ENCODE measurements at regions not wholly inside any gene's neighbourhood (a gene's known extent, or its start where the extent isn't known, plus 50 kb on each side); places are given as distances from the start of the nearest gene placed in this dataset.
"Not testable (repeated sequence)": the region's sequence is repeated elsewhere in the genome, so short reads cannot be mapped to it uniquely, and the experiment has no call there.

GRCh38 chr14:101290611-101291010 is 270.7 kb upstream of the DIO3 start:
- peaks cover 0 to 13% (median 3%) of the 10 kb centered on the region in 9 donors for H3K9me3 Mint-ChIP-seq
- H3K4me3 Mint-ChIP-seq: no peak overlapping the region
- DNase-seq (no peak), ATAC-seq (no peak)
- peaks cover 8 to 94% (median 52%) of the 10 kb centered on the region in 5 donors for H3K27me3 Mint-ChIP-seq
- H3K36me3 Mint-ChIP-seq: no peaks in the 10 kb centered on the region
- peaks cover 0 to 2% (median 0%) of the 10 kb centered on the region in 4 donors for H3K4me1 Mint-ChIP-seq
- no peak overlapping the region for H3K27ac Mint-ChIP-seq
- POLR2A ChIA-PET: no interaction called here

DNA sequence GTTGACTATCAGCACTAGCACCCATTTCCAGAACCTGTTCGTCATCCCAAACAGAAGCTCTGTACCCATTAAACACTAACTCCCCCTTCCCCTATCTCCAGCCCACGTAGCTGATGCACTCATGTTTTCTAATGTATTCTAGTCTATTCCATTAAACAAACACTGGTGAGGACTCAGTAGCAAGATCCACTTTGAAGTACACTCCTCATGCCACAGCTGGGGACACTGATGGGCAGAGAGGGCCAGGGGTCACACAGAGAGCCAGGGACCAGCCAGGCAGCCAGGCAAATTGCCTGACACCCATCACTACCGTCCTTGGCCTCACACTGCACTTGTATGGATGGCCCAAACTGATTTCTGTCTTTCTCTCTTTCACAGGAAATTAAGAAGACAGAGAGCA is 269.9 kb upstream of the DIO3 start:
- no peak for DNase-seq
- no peaks in the 10 kb centered on the region for H3K4me1 Mint-ChIP-seq
- no peak for ATAC-seq
- H3K36me3 Mint-ChIP-seq: peaks cover 0 to 7% (median 2%) of the 10 kb centered on the region in 3 donors
- peak overlapping the region in 1 of 10 donors; percentile 4 for H3K4me3 Mint-ChIP-seq
- POLR2A ChIA-PET: no interaction called here
- H3K9me3 Mint-ChIP-seq: peaks cover 2 to 21% (median 8%) of the 10 kb centered on the region in 9 donors
- H3K27me3 Mint-ChIP-seq: peaks cover 10 to 93% (median 54%) of the 10 kb centered on the region in 5 donors
- H3K27ac Mint-ChIP-seq: no peak overlapping the region

- ATAC-seq (no peak), DNase-seq (no peak)
- Mint-ChIP-seq H3K9me3 (peaks cover 2 to 31% (median 17%) of the 10 kb centered on the region in 9 donors), H3K27ac (no peak overlapping the region), H3K27me3 (peaks cover 11 to 93% (median 51%) of the 10 kb centered on the region in 5 donors), H3K36me3 (peaks cover 0 to 13% (median 2%) of the 10 kb centered on the region in 3 donors), H3K4me3 (no peak overlapping the region), H3K4me1 (no peaks in the 10 kb centered on the region)
- POLR2A ChIA-PET: no interaction called here
These were observed 268.8 kb upstream of the DIO3 start for GRCh38 chr14:101292448-101292847.

DNA sequence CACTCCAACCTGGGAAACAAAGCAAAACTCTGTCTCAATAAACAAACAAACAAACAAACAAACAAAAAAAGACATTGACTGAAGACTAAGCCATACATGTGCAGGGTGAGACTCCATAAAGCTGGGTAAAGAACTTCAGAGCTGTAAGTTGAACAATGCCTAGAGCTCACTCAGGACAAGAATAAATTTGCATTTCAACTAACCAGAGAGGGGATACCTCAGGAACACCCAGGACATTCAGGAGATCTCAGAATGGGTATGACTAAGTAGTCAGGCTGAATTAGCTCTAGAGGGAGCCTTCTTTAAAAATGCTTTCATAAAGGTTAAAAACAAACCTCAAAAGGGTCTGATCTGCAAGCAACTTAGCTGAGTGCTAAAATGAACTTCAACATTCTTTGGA is 267.7 kb upstream of the DIO3 start:
- Mint-ChIP-seq H3K27me3 (peaks cover 11 to 93% (median 51%) of the 10 kb centered on the region in 5 donors), H3K4me3 (no peak overlapping the region), H3K36me3 (peaks cover 2 to 19% (median 2%) of the 10 kb centered on the region in 3 donors), H3K4me1 (no peaks in the 10 kb centered on the region), H3K9me3 (peaks cover 4 to 37% (median 20%) of the 10 kb centered on the region in 9 donors), H3K27ac (no peak overlapping the region)
- DNase-seq: no peak
- no peak for ATAC-seq
- POLR2A ChIA-PET: no interaction called here

DNA sequence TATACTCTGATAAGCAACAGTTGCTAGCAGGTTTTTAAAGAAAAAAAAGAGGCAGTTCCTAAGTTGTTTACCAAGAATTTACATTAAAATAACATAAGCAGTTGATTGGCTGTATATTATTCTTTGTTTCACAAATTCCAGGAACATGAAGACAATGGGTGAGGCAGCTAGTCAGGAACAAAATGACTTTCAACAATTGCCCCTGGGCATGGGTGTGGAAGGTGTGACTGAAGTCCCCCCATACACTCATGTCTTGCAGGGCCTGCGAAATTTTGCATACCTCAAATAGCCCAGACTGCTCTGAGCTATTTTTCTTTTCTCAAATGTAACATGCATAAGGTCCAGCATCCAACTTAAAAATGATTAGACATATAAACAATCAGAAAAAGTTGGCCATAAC is 267.2 kb upstream of the DIO3 start:
- Mint-ChIP-seq H3K27ac (no peak overlapping the region), H3K27me3 (peaks cover 9 to 88% (median 50%) of the 10 kb centered on the region in 5 donors), H3K9me3 (peaks cover 4 to 37% (median 20%) of the 10 kb centered on the region in 9 donors), H3K36me3 (peaks cover 2 to 19% (median 2%) of the 10 kb centered on the region in 3 donors), H3K4me1 (no peaks in the 10 kb centered on the region), H3K4me3 (no peak overlapping the region)
- DNase-seq (no peak), ATAC-seq (no peak)
- POLR2A ChIA-PET: no interaction called here

DNA sequence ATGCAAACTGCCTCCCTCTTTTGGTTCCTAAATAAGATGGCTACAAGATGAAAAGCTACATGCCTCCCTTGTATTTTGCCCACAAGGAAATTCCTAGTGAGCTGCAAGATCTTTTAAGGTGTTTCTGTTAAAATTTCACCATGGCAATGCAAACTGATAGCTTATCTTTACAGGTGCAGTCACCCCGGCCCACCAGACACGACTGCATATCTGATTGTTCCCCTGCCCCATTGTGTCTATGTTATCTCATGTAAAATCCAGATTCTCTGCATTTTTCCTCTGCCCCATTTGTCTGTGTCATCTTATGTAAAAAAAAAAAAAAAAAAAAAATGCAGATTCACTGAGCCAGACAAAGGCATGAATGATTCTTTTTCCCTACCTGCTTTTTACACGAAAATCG is 261.5 kb upstream of the DIO3 start:
- Mint-ChIP-seq H3K36me3 (peaks cover 2 to 19% (median 5%) of the 10 kb centered on the region in 3 donors), H3K27me3 (peaks cover 9 to 44% (median 27%) of the 10 kb centered on the region in 5 donors), H3K9me3 (peaks cover 4 to 30% (median 20%) of the 10 kb centered on the region in 9 donors)
- H3K27ac Mint-ChIP-seq, DNase-seq, ATAC-seq, H3K4me3 Mint-ChIP-seq, H3K4me1 Mint-ChIP-seq, POLR2A ChIA-PET: not testable (repeated sequence)

DNA sequence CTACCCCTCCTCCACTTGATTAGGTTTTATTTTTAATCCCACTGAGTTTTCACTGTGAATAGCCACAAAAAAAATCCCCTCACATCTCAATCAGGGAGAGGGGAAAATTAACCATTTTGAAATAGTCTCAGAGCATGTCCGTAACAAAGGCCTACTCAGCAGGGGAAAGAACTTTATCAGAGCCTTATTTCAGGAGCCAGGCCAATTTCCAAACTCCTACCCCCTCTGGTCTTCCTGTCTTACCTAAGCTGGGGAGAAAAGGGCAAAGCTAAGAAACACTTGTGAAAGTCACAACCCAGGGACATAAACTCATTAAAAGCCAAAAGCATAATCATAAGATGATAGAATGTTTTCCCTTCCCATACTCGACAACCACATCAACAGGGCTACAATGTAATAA is 260.3 kb upstream of the DIO3 start:
- POLR2A ChIA-PET: no interaction called here
- Mint-ChIP-seq H3K4me1 (no peaks in the 10 kb centered on the region), H3K27me3 (peaks cover 7 to 38% (median 19%) of the 10 kb centered on the region in 5 donors), H3K27ac (no peak overlapping the region), H3K4me3 (no peak overlapping the region), H3K9me3 (peaks cover 2 to 20% (median 16%) of the 10 kb centered on the region in 9 donors), H3K36me3 (peaks cover 2 to 16% (median 5%) of the 10 kb centered on the region in 3 donors)
- DNase-seq (no peak), ATAC-seq (no peak)

GRCh38 chr14:101307162-101307561 is 254.1 kb upstream of the DIO3 start:
- ATAC-seq, H3K36me3 Mint-ChIP-seq, DNase-seq, H3K4me3 Mint-ChIP-seq, H3K4me1 Mint-ChIP-seq, POLR2A ChIA-PET, H3K27me3 Mint-ChIP-seq, H3K27ac Mint-ChIP-seq, H3K9me3 Mint-ChIP-seq: not testable (repeated sequence)

DNA sequence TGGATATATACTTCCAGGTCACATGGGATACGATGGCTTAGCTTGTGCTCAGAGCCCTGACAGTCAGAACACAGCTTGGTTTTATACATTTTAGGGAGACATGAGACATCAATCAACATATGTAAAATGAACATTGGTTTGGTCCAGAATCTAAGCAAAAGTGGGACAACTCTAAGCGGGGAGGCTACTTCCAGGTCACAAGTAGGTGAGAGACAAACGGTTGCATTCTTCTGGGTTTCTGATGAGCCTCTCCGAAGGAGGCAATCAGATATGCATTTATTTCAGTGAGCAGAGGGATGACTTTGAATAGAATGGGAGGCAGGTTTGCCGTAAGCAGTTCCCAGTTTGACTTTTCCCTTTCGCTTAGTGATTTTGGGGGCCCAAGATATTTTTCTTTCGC is 250.1 kb upstream of the DIO3 start:
- Mint-ChIP-seq H3K9me3 (peaks cover 0 to 20% (median 12%) of the 10 kb centered on the region in 9 donors), H3K36me3 (peaks cover 0 to 13% (median 0%) of the 10 kb centered on the region in 3 donors), H3K27me3 (peaks cover 7 to 17% (median 13%) of the 10 kb centered on the region in 5 donors)
- H3K27ac Mint-ChIP-seq, DNase-seq, POLR2A ChIA-PET, ATAC-seq, H3K4me1 Mint-ChIP-seq, H3K4me3 Mint-ChIP-seq: not testable (repeated sequence)

DNA sequence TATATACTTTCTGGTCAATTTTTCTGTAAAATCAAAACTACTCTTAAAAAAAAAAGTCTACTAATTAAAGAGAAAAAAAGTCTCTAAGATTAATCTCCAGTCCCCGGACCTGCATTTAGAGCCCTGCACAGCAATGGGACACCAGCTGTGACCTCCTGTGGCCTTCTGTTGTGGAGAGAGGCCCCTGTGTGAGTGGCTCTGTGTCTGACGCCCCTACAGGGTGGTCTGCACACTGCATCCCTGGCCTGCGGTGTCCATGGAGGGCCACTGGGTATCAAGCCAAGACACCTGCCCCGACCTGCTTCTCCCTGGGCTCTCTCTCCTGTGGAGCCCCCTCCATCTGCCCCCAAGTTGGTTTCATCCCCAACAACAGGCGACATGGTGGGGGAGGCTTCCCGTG is 248.0 kb upstream of the DIO3 start:
- Mint-ChIP-seq H3K9me3 (peaks cover 0 to 33% (median 22%) of the 10 kb centered on the region in 9 donors), H3K27ac (no peak overlapping the region), H3K4me1 (no peaks in the 10 kb centered on the region), H3K4me3 (no peak overlapping the region), H3K27me3 (peaks cover 15 to 27% (median 20%) of the 10 kb centered on the region in 5 donors), H3K36me3 (peaks cover 0 to 20% (median 0%) of the 10 kb centered on the region in 3 donors)
- DNase-seq (no peak), ATAC-seq (no peak)
- POLR2A ChIA-PET: no interaction called here

DNA sequence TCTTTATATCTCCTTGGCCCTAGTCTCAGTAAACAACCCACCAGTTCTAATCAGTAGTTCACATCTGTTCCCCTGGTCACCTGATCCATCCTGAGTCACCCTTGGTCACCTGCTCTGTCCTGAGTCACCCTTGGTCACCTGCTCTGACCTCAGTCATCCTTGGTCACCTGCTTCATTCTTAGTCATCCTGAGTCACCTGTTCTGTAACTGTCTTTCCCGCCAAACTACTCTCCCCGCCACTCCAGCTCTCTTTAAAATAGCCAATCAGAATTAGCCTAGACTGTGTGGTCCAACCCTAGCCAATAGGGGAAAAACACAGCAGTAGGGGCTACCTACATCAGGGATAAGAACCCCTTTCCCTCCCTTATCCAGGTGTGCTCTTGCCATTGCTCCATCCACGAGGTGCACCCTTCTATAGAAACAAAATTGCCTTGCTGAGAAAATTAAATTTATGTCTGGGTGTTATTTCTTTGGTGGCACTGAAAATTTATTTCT is 245.4 kb upstream of the DIO3 start:
- Mint-ChIP-seq H3K36me3 (peaks cover 0 to 23% (median 0%) of the 10 kb centered on the region in 3 donors), H3K9me3 (peaks cover 0 to 36% (median 22%) of the 10 kb centered on the region in 9 donors), H3K27me3 (peaks cover 10 to 31% (median 17%) of the 10 kb centered on the region in 5 donors), H3K4me3 (no peak overlapping the region), H3K4me1 (no peaks in the 10 kb centered on the region), H3K27ac (no peak overlapping the region)
- ATAC-seq (no peak), DNase-seq (no peak)
- POLR2A ChIA-PET: no interaction called here

DNA sequence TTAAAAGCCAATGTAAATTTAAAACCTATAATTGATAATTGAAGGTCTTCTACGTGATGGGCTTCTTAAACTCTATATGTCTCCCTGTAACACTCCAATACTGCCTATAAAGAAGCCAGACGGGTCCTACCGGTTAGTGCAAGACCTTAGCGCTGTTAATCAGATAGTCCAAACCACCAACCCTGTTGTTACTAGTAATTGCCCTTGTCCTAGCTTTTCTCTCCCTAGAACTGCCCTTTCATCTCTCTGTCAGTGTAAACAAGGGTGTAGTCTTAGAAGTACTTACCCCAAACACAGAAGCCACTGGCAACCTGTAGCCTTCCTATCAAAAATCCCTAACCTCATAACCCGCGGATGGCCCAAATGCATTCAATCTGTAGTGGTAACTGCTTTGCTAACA is 243.0 kb upstream of the DIO3 start:
- Mint-ChIP-seq H3K27me3 (peaks cover 4 to 43% (median 16%) of the 10 kb centered on the region in 5 donors), H3K4me1 (no peaks in the 10 kb centered on the region), H3K27ac (no peak overlapping the region), H3K36me3 (peaks cover 0 to 26% (median 0%) of the 10 kb centered on the region in 3 donors), H3K9me3 (peaks cover 0 to 42% (median 22%) of the 10 kb centered on the region in 9 donors), H3K4me3 (no peak overlapping the region)
- POLR2A ChIA-PET: no interaction called here
- ATAC-seq (no peak), DNase-seq (no peak)

DNA sequence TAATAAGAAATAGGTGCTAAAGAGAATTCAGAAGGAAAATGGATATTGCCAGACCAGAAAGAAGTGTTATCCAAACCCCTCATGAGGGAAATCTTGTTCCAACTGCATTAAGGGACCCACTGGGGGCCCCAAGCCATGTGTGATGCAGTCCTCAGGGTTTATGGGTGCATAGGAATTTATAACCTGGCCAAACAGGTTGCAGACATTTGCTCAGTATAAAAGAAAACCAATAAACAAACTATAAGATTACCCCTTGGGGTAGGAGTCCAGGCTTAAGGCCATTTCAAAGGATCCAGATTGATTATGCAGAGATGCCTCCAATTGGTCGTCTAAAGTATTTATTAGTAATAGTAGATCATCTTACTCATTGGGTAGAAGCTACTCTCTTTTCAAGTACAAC is 240.9 kb upstream of the DIO3 start:
- Mint-ChIP-seq H3K4me1 (no peaks in the 10 kb centered on the region), H3K4me3 (no peak overlapping the region), H3K36me3 (peaks cover 0 to 38% (median 0%) of the 10 kb centered on the region in 3 donors), H3K9me3 (peaks cover 0 to 55% (median 30%) of the 10 kb centered on the region in 9 donors), H3K27ac (no peak overlapping the region), H3K27me3 (peaks cover 0 to 35% (median 7%) of the 10 kb centered on the region in 5 donors)
- POLR2A ChIA-PET: no interaction called here
- ATAC-seq (no peak), DNase-seq (no peak)

DNA sequence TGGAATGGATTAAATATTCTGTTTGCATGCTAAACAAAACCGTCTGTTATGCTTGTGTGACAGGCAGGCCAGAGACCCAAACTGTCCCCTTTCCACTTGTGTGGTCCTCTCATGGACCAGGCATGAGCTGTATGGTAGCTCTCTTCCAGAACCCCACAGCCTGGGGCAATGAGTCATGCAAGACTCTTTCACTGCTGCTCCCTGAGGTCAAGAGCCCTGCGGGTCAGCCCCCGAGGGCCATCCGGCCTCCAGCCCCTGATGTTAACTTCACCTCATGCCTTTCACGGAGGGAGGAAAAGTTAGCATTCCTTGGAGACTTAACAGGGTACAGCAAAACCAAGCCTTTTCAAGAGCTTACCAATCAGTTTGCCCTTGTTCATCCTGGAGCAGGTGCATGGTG is 239.1 kb upstream of the DIO3 start:
- ATAC-seq (no peak), DNase-seq (no peak)
- H3K4me3 Mint-ChIP-seq: no peak overlapping the region
- POLR2A ChIA-PET: no interaction called here
- no peaks in the 10 kb centered on the region for H3K4me1 Mint-ChIP-seq
- peaks cover 0 to 45% (median 22%) of the 10 kb centered on the region in 9 donors for H3K9me3 Mint-ChIP-seq
- no peak overlapping the region for H3K27ac Mint-ChIP-seq
- H3K36me3 Mint-ChIP-seq: peaks cover 0 to 25% (median 0%) of the 10 kb centered on the region in 3 donors
- H3K27me3 Mint-ChIP-seq: peaks cover 6 to 30% (median 7%) of the 10 kb centered on the region in 5 donors

Measured in naive thymus-derived CD8-positive, alpha-beta T cell (primary cell).